ENCODE measurements at regions not wholly inside any gene's neighbourhood (a gene's known extent, or its start where the extent isn't known, plus 50 kb on each side); places are given as distances from the start of the nearest gene placed in this dataset.
"Not testable (repeated sequence)": the region's sequence is repeated elsewhere in the genome, so short reads cannot be mapped to it uniquely, and the experiment has no call there.

DNA sequence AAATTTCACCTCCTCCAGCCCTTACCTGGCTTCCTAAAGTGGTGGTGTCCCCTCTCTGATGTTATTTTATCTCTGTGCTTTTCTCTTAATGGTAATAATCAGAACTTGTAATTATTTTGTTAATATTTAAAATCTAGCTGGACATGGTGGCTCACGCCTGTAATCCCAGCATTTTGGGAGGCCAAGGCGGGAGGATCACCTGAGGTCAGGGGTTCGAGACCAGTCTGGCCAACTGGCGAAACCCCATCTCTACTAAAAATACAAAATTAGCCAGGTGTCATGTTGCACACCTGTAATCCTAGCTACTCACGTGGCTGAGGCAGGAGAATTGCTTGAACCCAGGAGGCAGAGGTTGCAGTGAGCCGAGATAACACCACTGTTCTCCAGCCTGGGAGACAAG lies 4780.8 kb upstream of the OR11H1 start:
- DNase-seq (ENCODE audit: low spot score); H3K27ac ChIP-seq (ENCODE audit: extremely low read length, insufficient read depth, low read length); H2AFZ ChIP-seq (ENCODE audit: low read length); POLR2A ChIA-PET; H3K27me3 ChIP-seq (ENCODE audit: control insufficient read depth in 1 of 2, insufficient read depth in 2 of 2, low read length in 2 of 2); H3K36me3 ChIP-seq (replicated peaks in 1 of 2; ENCODE audit: control insufficient read depth in 1 of 2, insufficient read depth in 2 of 2, low read length in 2 of 2); CTCF ChIA-PET (ENCODE audit: low intra/inter-chr PET ratio, low total read pairs); H3K4me1 ChIP-seq (ENCODE audit: insufficient read depth, low read length); ATAC-seq; BruUV-seq (replicated peaks); in situ Hi-C loops (cut with HindIII; ENCODE audit: extremely low pct_ligation_motif_present, low pct_unique_long_range_greater_than_20kb); H3K4me3 ChIP-seq (replicated peaks in 1 of 3; ENCODE audit: insufficient read depth in 1 of 3, low read depth in 2 of 3, low read length in 3 of 3); H3K4me2 ChIP-seq (ENCODE audit: low read depth, low read length); H4K20me1 ChIP-seq (ENCODE audit: insufficient read depth, low read length); intact Hi-C loops (cut with micrococcal nuclease; ENCODE audit: unreplicated experiment); FAIRE-seq; H3K79me2 ChIP-seq (ENCODE audit: insufficient read depth, low read length); H3K9ac ChIP-seq (ENCODE audit: insufficient read depth, low read depth, low read length): not testable (repeated sequence)
- peaks cover 91% of the 10 kb centered on the region for H3K9me3 ChIP-seq (ENCODE audit: low read length)
- WGBS (ENCODE audit: low lambda C conversion rate) = 8% methylated on average over 6 of the region's 6 CpGs

DNA sequence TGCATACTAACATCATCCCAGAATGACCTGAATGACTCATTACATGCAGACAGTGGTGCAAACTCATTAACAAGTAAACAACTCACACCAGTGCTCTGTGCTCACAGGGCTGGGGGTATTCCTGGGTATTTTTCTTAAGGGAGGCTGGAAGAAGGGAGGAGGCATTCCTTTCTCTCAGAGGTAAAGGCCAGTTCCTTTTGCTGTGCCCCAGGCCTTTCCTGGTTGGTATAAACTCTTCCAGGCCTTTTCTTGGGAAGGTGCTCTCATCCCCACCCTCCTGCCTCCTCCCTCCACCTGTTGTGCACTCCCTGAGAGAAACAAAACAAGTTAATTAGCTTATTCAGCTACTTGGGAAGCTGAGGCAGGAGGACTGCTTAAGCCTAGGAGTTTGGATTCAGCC lies 4779.2 kb upstream of the OR11H1 start:
- POLR2A ChIA-PET; in situ Hi-C loops (cut with HindIII; ENCODE audit: extremely low pct_ligation_motif_present, low pct_unique_long_range_greater_than_20kb); H3K79me2 ChIP-seq (ENCODE audit: insufficient read depth, low read length); H3K9ac ChIP-seq (ENCODE audit: insufficient read depth, low read depth, low read length); H4K20me1 ChIP-seq (ENCODE audit: insufficient read depth, low read length); H3K4me2 ChIP-seq (ENCODE audit: low read depth, low read length); H2AFZ ChIP-seq (ENCODE audit: low read length); ATAC-seq; H3K27me3 ChIP-seq (ENCODE audit: control insufficient read depth in 1 of 2, insufficient read depth in 2 of 2, low read length in 2 of 2); BruUV-seq (replicated peaks); H3K36me3 ChIP-seq (replicated peaks in 1 of 2; ENCODE audit: control insufficient read depth in 1 of 2, insufficient read depth in 2 of 2, low read length in 2 of 2); H3K27ac ChIP-seq (ENCODE audit: extremely low read length, insufficient read depth, low read length); FAIRE-seq; H3K4me1 ChIP-seq (ENCODE audit: insufficient read depth, low read length); CTCF ChIA-PET (ENCODE audit: low intra/inter-chr PET ratio, low total read pairs); H3K4me3 ChIP-seq (replicated peaks in 1 of 3; ENCODE audit: insufficient read depth in 1 of 3, low read depth in 2 of 3, low read length in 3 of 3); DNase-seq (ENCODE audit: low spot score); intact Hi-C loops (cut with micrococcal nuclease; ENCODE audit: unreplicated experiment): not testable (repeated sequence)
- H3K9me3 ChIP-seq (ENCODE audit: low read length) = peaks cover 88% of the 10 kb centered on the region

DNA sequence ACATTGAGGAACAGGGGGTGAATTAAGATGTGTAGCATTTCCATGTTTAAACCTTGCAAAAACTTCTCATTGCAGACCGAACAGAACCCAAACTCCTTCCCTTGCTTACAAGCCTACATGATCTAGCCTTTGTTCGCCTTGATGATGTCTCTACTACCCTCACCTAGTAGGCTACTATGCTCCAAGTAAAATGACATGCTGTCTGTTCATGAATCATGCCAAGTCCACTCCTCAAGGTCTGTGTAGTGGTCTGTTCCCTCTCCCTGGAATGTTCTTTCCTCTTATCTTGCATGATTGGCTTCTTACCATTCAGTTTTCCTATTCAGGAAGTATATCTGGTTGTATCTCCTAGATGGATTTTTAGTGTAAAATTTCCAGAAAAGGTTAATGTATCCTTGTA lies 4778.6 kb upstream of the OR11H1 start:
- H3K4me2 ChIP-seq (ENCODE audit: low read depth, low read length); POLR2A ChIA-PET; H3K27ac ChIP-seq (ENCODE audit: extremely low read length, insufficient read depth, low read length); DNase-seq (ENCODE audit: low spot score); FAIRE-seq; CTCF ChIA-PET (ENCODE audit: low intra/inter-chr PET ratio, low total read pairs); H4K20me1 ChIP-seq (ENCODE audit: insufficient read depth, low read length); H3K9ac ChIP-seq (ENCODE audit: insufficient read depth, low read depth, low read length); H3K4me3 ChIP-seq (replicated peaks in 1 of 3; ENCODE audit: insufficient read depth in 1 of 3, low read depth in 2 of 3, low read length in 3 of 3); H3K79me2 ChIP-seq (ENCODE audit: insufficient read depth, low read length); BruUV-seq (replicated peaks); H3K36me3 ChIP-seq (replicated peaks in 1 of 2; ENCODE audit: control insufficient read depth in 1 of 2, insufficient read depth in 2 of 2, low read length in 2 of 2); H3K27me3 ChIP-seq (ENCODE audit: control insufficient read depth in 1 of 2, insufficient read depth in 2 of 2, low read length in 2 of 2); intact Hi-C loops (cut with micrococcal nuclease; ENCODE audit: unreplicated experiment); H2AFZ ChIP-seq (ENCODE audit: low read length); in situ Hi-C loops (cut with HindIII; ENCODE audit: extremely low pct_ligation_motif_present, low pct_unique_long_range_greater_than_20kb); H3K4me1 ChIP-seq (ENCODE audit: insufficient read depth, low read length): not testable (repeated sequence)
- peak; percentile 48; the same call in 2 of the 3 replicates for ATAC-seq
- peaks cover 89% of the 10 kb centered on the region for H3K9me3 ChIP-seq (ENCODE audit: low read length)
- 2% methylated on average over 2 of the region's 2 CpGs for WGBS (ENCODE audit: low lambda C conversion rate)

DNA sequence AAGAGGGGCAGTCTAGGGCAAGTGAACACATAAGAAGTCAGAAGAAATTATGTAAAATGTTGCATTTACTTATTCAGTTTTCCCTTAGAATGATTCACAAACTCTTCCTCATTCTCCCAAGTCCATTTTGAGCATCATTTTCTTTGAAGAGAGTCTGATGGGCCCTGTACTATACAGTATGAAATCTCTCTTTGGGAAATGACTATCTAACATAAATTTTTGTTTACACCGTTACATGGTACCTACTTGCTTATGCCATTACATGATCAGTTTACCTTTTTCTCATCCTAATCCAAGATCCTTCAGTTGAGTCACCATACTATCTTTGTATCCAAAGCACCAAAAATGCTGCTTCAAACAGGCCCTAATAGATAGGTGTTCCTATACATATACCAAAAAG lies 4774.4 kb upstream of the OR11H1 start:
- H3K36me3 ChIP-seq (replicated peaks in 1 of 2; ENCODE audit: control insufficient read depth in 1 of 2, insufficient read depth in 2 of 2, low read length in 2 of 2); H2AFZ ChIP-seq (ENCODE audit: low read length); CTCF ChIA-PET (ENCODE audit: low intra/inter-chr PET ratio, low total read pairs); intact Hi-C loops (cut with micrococcal nuclease; ENCODE audit: unreplicated experiment); H3K79me2 ChIP-seq (ENCODE audit: insufficient read depth, low read length); H3K4me3 ChIP-seq (replicated peaks in 1 of 3; ENCODE audit: insufficient read depth in 1 of 3, low read depth in 2 of 3, low read length in 3 of 3); H3K4me2 ChIP-seq (ENCODE audit: low read depth, low read length); DNase-seq (ENCODE audit: low spot score); H4K20me1 ChIP-seq (ENCODE audit: insufficient read depth, low read length); H3K27me3 ChIP-seq (ENCODE audit: control insufficient read depth in 1 of 2, insufficient read depth in 2 of 2, low read length in 2 of 2); H3K27ac ChIP-seq (ENCODE audit: extremely low read length, insufficient read depth, low read length); POLR2A ChIA-PET; in situ Hi-C loops (cut with HindIII; ENCODE audit: extremely low pct_ligation_motif_present, low pct_unique_long_range_greater_than_20kb); BruUV-seq (replicated peaks); FAIRE-seq; H3K9ac ChIP-seq (ENCODE audit: insufficient read depth, low read depth, low read length); H3K4me1 ChIP-seq (ENCODE audit: insufficient read depth, low read length); ATAC-seq: not testable (repeated sequence)
- 0% methylated on average over 1 of the region's 1 CpG for WGBS (ENCODE audit: low lambda C conversion rate)
- peaks cover 90% of the 10 kb centered on the region for H3K9me3 ChIP-seq (ENCODE audit: low read length)

DNA sequence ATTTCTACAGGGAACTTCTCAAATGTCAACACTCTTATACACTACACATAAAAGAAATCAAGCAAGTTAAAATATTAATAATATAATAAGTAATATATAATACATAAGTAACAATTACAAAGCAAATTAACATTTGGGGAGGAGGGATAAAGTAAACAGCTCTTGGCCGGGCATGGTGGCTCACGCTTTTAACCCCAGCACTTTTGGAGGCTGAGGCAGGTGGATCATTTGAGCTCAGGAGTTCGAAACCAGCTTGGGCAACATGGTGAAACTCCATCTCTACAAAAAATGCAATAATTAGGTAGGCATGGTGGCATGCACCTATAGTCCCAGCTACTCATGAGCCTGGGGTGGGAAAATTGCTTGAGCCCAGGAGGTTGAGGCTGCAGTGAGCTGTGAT lies 4772.6 kb upstream of the OR11H1 start:
- whole genome bisulfite sequencing (ENCODE audit: low lambda C conversion rate) = 2% methylated on average over 3 of the region's 3 CpGs
- H3K9ac ChIP-seq (ENCODE audit: insufficient read depth, low read depth, low read length); H2AFZ ChIP-seq (ENCODE audit: low read length); H3K79me2 ChIP-seq (ENCODE audit: insufficient read depth, low read length); H3K27ac ChIP-seq (ENCODE audit: extremely low read length, insufficient read depth, low read length); in situ Hi-C loops (cut with HindIII; ENCODE audit: extremely low pct_ligation_motif_present, low pct_unique_long_range_greater_than_20kb); H3K4me3 ChIP-seq (replicated peaks in 1 of 3; ENCODE audit: insufficient read depth in 1 of 3, low read depth in 2 of 3, low read length in 3 of 3); DNase-seq (ENCODE audit: low spot score); H3K4me2 ChIP-seq (ENCODE audit: low read depth, low read length); ATAC-seq; H3K27me3 ChIP-seq (ENCODE audit: control insufficient read depth in 1 of 2, insufficient read depth in 2 of 2, low read length in 2 of 2); H3K4me1 ChIP-seq (ENCODE audit: insufficient read depth, low read length); CTCF ChIA-PET (ENCODE audit: low intra/inter-chr PET ratio, low total read pairs); intact Hi-C loops (cut with micrococcal nuclease; ENCODE audit: unreplicated experiment); H4K20me1 ChIP-seq (ENCODE audit: insufficient read depth, low read length); POLR2A ChIA-PET; H3K36me3 ChIP-seq (replicated peaks in 1 of 2; ENCODE audit: control insufficient read depth in 1 of 2, insufficient read depth in 2 of 2, low read length in 2 of 2); BruUV-seq (replicated peaks); FAIRE-seq: not testable (repeated sequence)
- H3K9me3 ChIP-seq (ENCODE audit: low read length) = peaks cover 85% of the 10 kb centered on the region
